ENCODE measurements at regions not wholly inside any gene's neighbourhood (a gene's known extent, or its start where the extent isn't known, plus 50 kb on each side); places are given as distances from the start of the nearest gene placed in this dataset.
"Not testable (repeated sequence)": the region's sequence is repeated elsewhere in the genome, so short reads cannot be mapped to it uniquely, and the experiment has no call there.

- H3K4me1 ChIP-seq (ENCODE audit: control insufficient read depth, low read depth, low read length), result peaks cover 17% of the 10 kb centered on the region
- H3K4me3 ChIP-seq (ENCODE audit: low read length), result no peak overlapping the region
- no peaks in the 10 kb centered on the region for H3K36me3 ChIP-seq (ENCODE audit: control insufficient read depth, low read depth, low read length)
- no peaks in the 10 kb centered on the region for H3K9me3 ChIP-seq (ENCODE audit: control insufficient read depth, low read depth, low read length)
- H3K27ac ChIP-seq (ENCODE audit: low read length), result no peak overlapping the region
- H3K9ac ChIP-seq (ENCODE audit: low read length), result no peak overlapping the region
- no peaks in the 10 kb centered on the region for H3K27me3 ChIP-seq (ENCODE audit: control insufficient read depth, insufficient read depth, low read length)
These were observed 131.9 kb downstream of the NPIPB5 start for GRCh38 chr16:22642416-22643088.

DNA sequence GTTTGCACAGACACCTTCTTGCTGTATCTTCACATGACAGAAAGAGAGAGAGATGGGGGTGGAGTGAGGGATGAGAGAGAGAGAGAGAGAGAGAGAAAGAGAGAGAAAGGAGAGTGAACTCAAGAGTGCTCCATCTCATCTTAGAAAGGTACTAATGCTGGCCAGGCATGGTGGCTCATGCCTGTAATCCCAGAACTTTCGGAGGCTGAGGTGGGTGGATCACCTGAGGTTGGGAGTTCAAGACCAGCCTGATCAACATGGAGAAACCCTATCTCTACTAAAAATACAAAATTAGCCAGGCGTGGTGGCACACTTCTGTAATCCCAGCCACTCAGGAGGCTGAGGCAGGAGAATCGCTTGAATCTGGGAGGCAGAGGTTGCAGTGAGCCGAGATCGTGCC lies 132.5 kb downstream of the NPIPB5 start:
- H3K27me3 ChIP-seq (ENCODE audit: control insufficient read depth, insufficient read depth, low read length); H3K9ac ChIP-seq (ENCODE audit: low read length); H3K4me3 ChIP-seq (ENCODE audit: low read length); H3K36me3 ChIP-seq (ENCODE audit: control insufficient read depth, low read depth, low read length); H3K9me3 ChIP-seq (ENCODE audit: control insufficient read depth, low read depth, low read length); H3K27ac ChIP-seq (ENCODE audit: low read length): not testable (repeated sequence)
- H3K4me1 ChIP-seq (ENCODE audit: control insufficient read depth, low read depth, low read length), result peaks cover 17% of the 10 kb centered on the region

- no peaks in the 10 kb centered on the region for H3K27me3 ChIP-seq (ENCODE audit: control insufficient read depth, insufficient read depth, low read length)
- no peaks in the 10 kb centered on the region for H3K9me3 ChIP-seq (ENCODE audit: control insufficient read depth, low read depth, low read length)
- H3K4me3 ChIP-seq (ENCODE audit: low read length), result no peak overlapping the region
- no peaks in the 10 kb centered on the region for H3K36me3 ChIP-seq (ENCODE audit: control insufficient read depth, low read depth, low read length)
- no peak overlapping the region for H3K27ac ChIP-seq (ENCODE audit: low read length)
- H3K4me1 ChIP-seq (ENCODE audit: control insufficient read depth, low read depth, low read length), result peaks cover 12% of the 10 kb centered on the region
- H3K9ac ChIP-seq (ENCODE audit: low read length), result no peak overlapping the region
These were observed 133.2 kb downstream of the NPIPB5 start for GRCh38 chr16:22643886-22644285.

- Histone ChIP-seq H3K4me3 (ENCODE audit: low read length) (no peak overlapping the region), H3K27me3 (ENCODE audit: control insufficient read depth, insufficient read depth, low read length) (no peaks in the 10 kb centered on the region), H3K4me1 (ENCODE audit: control insufficient read depth, low read depth, low read length) (peaks cover 11% of the 10 kb centered on the region), H3K9me3 (ENCODE audit: control insufficient read depth, low read depth, low read length) (no peaks in the 10 kb centered on the region), H3K9ac (ENCODE audit: low read length) (no peak overlapping the region), H3K36me3 (ENCODE audit: control insufficient read depth, low read depth, low read length) (no peaks in the 10 kb centered on the region), H3K27ac (ENCODE audit: low read length) (no peak overlapping the region)
These were observed 135.2 kb downstream of the NPIPB5 start for GRCh38 chr16:22645868-22646267.

- H3K9ac ChIP-seq (ENCODE audit: low read length), result no peak overlapping the region
- H3K4me3 ChIP-seq (ENCODE audit: low read length), result no peak overlapping the region
- H3K4me1 ChIP-seq (ENCODE audit: control insufficient read depth, low read depth, low read length), result no peaks in the 10 kb centered on the region
- H3K27me3 ChIP-seq (ENCODE audit: control insufficient read depth, insufficient read depth, low read length), result no peaks in the 10 kb centered on the region
- no peak overlapping the region for H3K27ac ChIP-seq (ENCODE audit: low read length)
- no peaks in the 10 kb centered on the region for H3K9me3 ChIP-seq (ENCODE audit: control insufficient read depth, low read depth, low read length)
- no peaks in the 10 kb centered on the region for H3K36me3 ChIP-seq (ENCODE audit: control insufficient read depth, low read depth, low read length)
These were observed 136.4 kb downstream of the NPIPB5 start for GRCh38 chr16:22646948-22647556.

- Histone ChIP-seq H3K36me3 (ENCODE audit: control insufficient read depth, low read depth, low read length) (no peaks in the 10 kb centered on the region), H3K9ac (ENCODE audit: low read length) (no peak overlapping the region), H3K4me3 (ENCODE audit: low read length) (no peak overlapping the region)
These were observed 137.4 kb downstream of the NPIPB5 start for GRCh38 chr16:22648141-22648540.

DNA sequence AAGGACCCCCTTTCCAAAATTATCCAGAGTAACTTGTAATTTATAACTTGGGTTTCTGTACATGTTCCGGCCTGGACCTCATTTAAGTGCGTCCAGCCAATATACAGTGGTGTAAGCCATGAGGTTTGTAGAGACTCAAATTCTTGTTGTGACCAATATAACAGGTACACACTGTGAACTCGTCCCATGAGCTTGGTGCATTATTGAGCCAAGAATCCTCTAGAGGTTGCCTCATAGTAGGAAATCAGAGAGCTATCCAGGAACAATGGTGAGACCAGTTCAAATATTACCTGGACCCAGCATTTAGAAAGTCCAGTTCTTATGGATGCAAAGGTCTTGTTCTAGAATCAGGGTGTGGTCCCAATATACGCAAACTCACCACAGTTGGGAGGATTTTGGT lies 138.2 kb downstream of the NPIPB5 start:
- Histone ChIP-seq H3K4me1 (ENCODE audit: control insufficient read depth, low read depth, low read length) (no peaks in the 10 kb centered on the region), H3K9ac (ENCODE audit: low read length) (no peak overlapping the region), H3K27me3 (ENCODE audit: control insufficient read depth, insufficient read depth, low read length) (no peaks in the 10 kb centered on the region), H3K36me3 (ENCODE audit: control insufficient read depth, low read depth, low read length) (no peaks in the 10 kb centered on the region), H3K9me3 (ENCODE audit: control insufficient read depth, low read depth, low read length) (no peaks in the 10 kb centered on the region), H3K4me3 (ENCODE audit: low read length) (no peak overlapping the region), H3K27ac (ENCODE audit: low read length) (no peak overlapping the region)

More at GRCh38 chr16:22648141-22648540, 137.4 kb downstream of the NPIPB5 start:
- Histone ChIP-seq H3K27ac (ENCODE audit: low read length) (no peak overlapping the region), H3K27me3 (ENCODE audit: control insufficient read depth, insufficient read depth, low read length) (no peaks in the 10 kb centered on the region), H3K4me1 (ENCODE audit: control insufficient read depth, low read depth, low read length) (no peaks in the 10 kb centered on the region), H3K9me3 (ENCODE audit: control insufficient read depth, low read depth, low read length) (no peaks in the 10 kb centered on the region)

GRCh38 chr16:22651111-22651817 lies 140.6 kb downstream of the NPIPB5 start:
- H3K9me3 ChIP-seq (ENCODE audit: control insufficient read depth, low read depth, low read length); H3K36me3 ChIP-seq (ENCODE audit: control insufficient read depth, low read depth, low read length); H3K27ac ChIP-seq (ENCODE audit: low read length); H3K9ac ChIP-seq (ENCODE audit: low read length); H3K4me1 ChIP-seq (ENCODE audit: control insufficient read depth, low read depth, low read length); H3K27me3 ChIP-seq (ENCODE audit: control insufficient read depth, insufficient read depth, low read length); H3K4me3 ChIP-seq (ENCODE audit: low read length): not testable (repeated sequence)

DNA sequence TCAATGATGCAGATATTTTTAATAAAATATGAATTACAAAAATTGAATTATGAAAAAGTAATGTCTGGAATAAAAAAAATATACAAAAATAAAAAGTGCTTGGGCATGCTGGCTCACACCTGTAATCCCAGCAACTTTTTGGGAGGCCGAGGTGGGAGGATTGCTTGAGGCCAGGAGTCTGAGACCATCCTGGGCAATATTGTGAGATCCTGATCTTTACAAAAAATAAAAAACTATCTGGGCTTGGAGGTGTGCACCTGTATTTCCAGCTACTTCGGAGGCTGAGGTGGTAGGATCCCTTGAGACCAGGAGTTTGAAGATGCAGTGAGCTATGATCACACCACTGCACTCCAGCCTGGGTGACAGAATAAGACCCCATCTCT lies 141.8 kb downstream of the NPIPB5 start:
- H3K36me3 ChIP-seq (ENCODE audit: control insufficient read depth, low read depth, low read length), result no peaks in the 10 kb centered on the region
- H3K9me3 ChIP-seq (ENCODE audit: control insufficient read depth, low read depth, low read length), result no peaks in the 10 kb centered on the region
- H3K9ac ChIP-seq (ENCODE audit: low read length), result no peak overlapping the region
- no peaks in the 10 kb centered on the region for H3K27me3 ChIP-seq (ENCODE audit: control insufficient read depth, insufficient read depth, low read length)
- no peak overlapping the region for H3K27ac ChIP-seq (ENCODE audit: low read length)
- H3K4me1 ChIP-seq (ENCODE audit: control insufficient read depth, low read depth, low read length), result no peaks in the 10 kb centered on the region
- H3K4me3 ChIP-seq (ENCODE audit: low read length), result no peak overlapping the region

GRCh38 chr16:22653876-22654275 lies 143.2 kb downstream of the NPIPB5 start:
- Histone ChIP-seq H3K9me3 (ENCODE audit: control insufficient read depth, low read depth, low read length) (no peaks in the 10 kb centered on the region), H3K4me1 (ENCODE audit: control insufficient read depth, low read depth, low read length) (no peaks in the 10 kb centered on the region), H3K36me3 (ENCODE audit: control insufficient read depth, low read depth, low read length) (no peaks in the 10 kb centered on the region), H3K27me3 (ENCODE audit: control insufficient read depth, insufficient read depth, low read length) (no peaks in the 10 kb centered on the region), H3K9ac (ENCODE audit: low read length) (no peak overlapping the region), H3K4me3 (ENCODE audit: low read length) (no peak overlapping the region), H3K27ac (ENCODE audit: low read length) (no peak overlapping the region)

GRCh38 chr16:22656573-22656972 lies 145.9 kb downstream of the NPIPB5 start:
- not testable (repeated sequence) for H3K36me3 ChIP-seq (ENCODE audit: control insufficient read depth, low read depth, low read length); H3K4me3 ChIP-seq (ENCODE audit: low read length); H3K9ac ChIP-seq (ENCODE audit: low read length); H3K27me3 ChIP-seq (ENCODE audit: control insufficient read depth, insufficient read depth, low read length); H3K4me1 ChIP-seq (ENCODE audit: control insufficient read depth, low read depth, low read length); H3K9me3 ChIP-seq (ENCODE audit: control insufficient read depth, low read depth, low read length); H3K27ac ChIP-seq (ENCODE audit: low read length)

DNA sequence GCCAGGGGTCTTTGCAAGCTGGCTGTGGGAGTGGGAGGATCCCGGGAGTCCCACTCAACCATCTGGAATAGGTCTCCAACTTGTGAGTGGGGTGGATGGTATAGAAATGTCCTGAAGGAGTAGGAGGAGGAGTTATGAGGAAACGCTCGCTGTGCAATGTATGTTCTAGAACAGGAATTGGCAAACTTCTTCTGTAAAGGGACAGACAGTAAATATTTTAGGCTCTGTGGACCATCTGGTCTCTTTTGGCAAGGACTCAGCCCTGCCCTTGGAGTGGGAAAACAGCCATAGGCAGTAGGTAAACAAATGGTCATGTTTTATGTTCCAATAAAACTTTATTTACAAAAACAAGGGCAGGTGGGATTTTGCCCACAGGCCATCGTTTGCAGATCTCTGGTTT lies 149.2 kb downstream of the NPIPB5 start:
- Histone ChIP-seq H3K9ac (ENCODE audit: low read length) (no peak overlapping the region), H3K36me3 (ENCODE audit: control insufficient read depth, low read depth, low read length) (no peaks in the 10 kb centered on the region), H3K27ac (ENCODE audit: low read length) (no peak overlapping the region), H3K4me1 (ENCODE audit: control insufficient read depth, low read depth, low read length) (no peaks in the 10 kb centered on the region), H3K27me3 (ENCODE audit: control insufficient read depth, insufficient read depth, low read length) (no peaks in the 10 kb centered on the region), H3K9me3 (ENCODE audit: control insufficient read depth, low read depth, low read length) (no peaks in the 10 kb centered on the region), H3K4me3 (ENCODE audit: low read length) (no peak overlapping the region)
